HepG2 (cell line): ENCODE measurements at regions not wholly inside any gene's neighbourhood (a gene's known extent, or its start where the extent isn't known, plus 50 kb on each side); places are given as distances from the start of the nearest gene placed in this dataset.

Experiments used
- SALL2 ChIP-seq: sonication (generic); formaldehyde crosslinking; IDR thresholded peaks from 2 replicates; pipeline ENCODE4 v1.8.1; 2023; ENCODE audit warnings: mild to moderate bottlenecking, missing genetic modification reagents, inconsistent platforms
- TGIF2 ChIP-seq: IDR thresholded peaks from 2 replicates; pipeline ENCODE4 v1.6.1; 2016; ENCODE audit warnings: control low read depth, missing compliant biosample characterization
- YY1 ChIP-seq: IDR thresholded peaks from 2 replicates; pipeline ENCODE4 v1.6.1; 2011; ENCODE audit warnings: low read length, low read depth, moderate library complexity, mild to moderate bottlenecking; ENCODE audit not compliant: insufficient read depth, insufficient replicate concordance
- ZBTB39 ChIP-seq: sonication (generic); formaldehyde crosslinking; IDR thresholded peaks from 2 replicates; pipeline ENCODE4 v1.5.0; 2020; ENCODE audit warnings: missing genetic modification reagents

GRCh38 chr14:66426451-66426850 is 59.7 kb upstream of the CCDC196 start:
- TF ChIP-seq TGIF2 (CRISPR knock-in tag) (no peak), SALL2 (no peak), ZBTB39 (CRISPR knock-in tag) (no peak), YY1 (no peak)
